HG02973 (cell line): ENCODE measurements at regions not wholly inside any gene's neighbourhood (a gene's known extent, or its start where the extent isn't known, plus 50 kb on each side); places are given as distances from the start of the nearest gene placed in this dataset.
"Not testable (repeated sequence)": the region's sequence is repeated elsewhere in the genome, so short reads cannot be mapped to it uniquely, and the experiment has no call there.

Experiments used
- ATAC-seq: cut with Tn5 transposase; IDR thresholded peaks from one replicate; pipeline ENCODE4 v1.9.1; 2021; ENCODE audit warnings: moderate library complexity; ENCODE audit not compliant: unreplicated experiment

DNA sequence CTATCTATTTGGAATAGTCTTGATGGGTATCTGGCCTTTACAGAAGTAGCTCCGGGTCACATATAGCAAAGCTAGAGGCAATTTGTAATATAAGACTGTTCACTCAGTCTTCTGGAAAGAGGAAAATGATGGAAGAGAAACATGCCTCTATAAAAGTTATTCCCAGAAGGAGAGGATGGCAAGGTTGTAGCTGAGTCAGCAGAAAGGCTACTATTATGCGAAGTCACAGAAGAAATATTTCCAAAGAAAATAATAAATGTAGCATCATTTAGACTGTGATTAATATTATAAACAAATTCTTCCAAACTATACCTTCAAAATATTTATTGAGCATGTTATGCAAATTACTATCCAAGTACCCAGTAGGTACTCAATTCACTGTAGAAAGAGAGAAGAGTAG is 1027.7 kb upstream of the TMEFF2 start:
- no peak for ATAC-seq

DNA sequence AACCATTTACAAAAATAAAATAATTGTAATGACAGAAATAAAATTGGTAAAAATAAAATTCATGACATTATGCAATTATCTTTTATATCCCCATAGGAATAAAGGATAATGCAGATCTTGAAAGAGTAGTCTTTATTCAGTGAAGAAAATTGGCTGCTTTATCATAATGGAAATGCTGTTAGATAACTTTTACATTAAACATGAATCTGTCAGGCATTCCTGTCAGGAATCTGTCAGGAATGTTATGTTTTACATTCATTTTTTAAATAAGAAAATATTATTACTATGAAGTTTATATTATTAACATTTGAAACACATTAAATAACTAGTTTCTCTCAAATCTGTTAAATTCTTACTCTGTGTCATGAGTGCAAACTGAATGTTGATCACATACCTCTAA is 1024.7 kb upstream of the TMEFF2 start:
- no peak for ATAC-seq

DNA sequence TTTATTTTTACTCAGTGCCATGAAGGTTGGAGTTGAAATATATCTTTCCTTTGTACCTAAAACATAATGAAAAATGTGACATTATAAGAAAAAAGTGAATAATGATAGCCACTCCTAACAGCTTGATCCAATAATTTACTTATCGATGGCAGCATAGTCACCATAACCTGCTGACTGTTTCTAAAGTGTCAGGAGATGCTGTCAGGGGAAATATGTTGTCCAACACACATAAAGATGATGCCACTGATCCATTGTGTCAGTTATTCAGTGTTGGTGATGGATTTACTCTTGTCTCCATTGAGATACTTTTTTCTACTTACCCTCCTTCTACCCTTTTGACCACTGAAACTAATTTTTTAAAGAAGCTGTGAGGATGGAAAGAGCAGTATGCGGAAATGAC is 1006.9 kb upstream of the TMEFF2 start:
- ATAC-seq, result no peak

DNA sequence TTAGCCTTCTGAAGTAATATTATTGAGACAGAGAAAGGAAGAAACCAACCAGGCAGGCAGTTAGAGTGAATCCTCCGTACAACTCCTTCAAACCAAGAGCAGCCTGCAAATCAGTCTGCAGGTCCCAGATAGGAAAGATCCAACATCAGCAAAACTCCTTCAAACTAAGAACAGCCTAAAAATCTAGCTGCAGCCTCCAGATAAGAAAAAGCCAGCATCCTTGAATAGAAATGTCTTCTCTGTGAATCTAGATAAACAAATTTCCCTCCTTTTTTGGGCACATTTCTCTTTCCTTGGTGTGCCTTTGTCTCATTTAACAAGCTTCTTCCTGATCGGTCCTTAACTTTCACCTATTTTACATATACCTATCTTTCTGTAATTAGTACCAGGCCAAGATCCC is 1004.6 kb upstream of the TMEFF2 start:
- no peak for ATAC-seq

DNA sequence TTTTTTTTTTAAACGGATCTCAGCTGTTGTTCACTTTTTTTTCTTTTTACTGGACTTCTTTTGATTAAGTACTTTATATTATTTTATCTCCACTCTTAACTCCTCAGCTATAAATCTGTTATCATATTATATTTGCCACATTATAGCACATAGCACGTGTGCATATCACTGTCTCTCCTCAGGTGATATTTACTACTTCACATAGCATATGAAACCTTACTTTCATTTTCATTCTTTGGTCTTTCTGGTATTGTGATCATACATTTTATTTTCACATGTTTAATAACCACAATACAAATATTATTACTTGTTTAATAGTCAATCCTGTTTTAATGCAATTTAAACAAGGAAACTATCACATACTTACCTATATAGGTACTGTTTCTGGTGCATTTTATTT is 993.1 kb upstream of the TMEFF2 start:
- peak; percentile 47 for ATAC-seq

DNA sequence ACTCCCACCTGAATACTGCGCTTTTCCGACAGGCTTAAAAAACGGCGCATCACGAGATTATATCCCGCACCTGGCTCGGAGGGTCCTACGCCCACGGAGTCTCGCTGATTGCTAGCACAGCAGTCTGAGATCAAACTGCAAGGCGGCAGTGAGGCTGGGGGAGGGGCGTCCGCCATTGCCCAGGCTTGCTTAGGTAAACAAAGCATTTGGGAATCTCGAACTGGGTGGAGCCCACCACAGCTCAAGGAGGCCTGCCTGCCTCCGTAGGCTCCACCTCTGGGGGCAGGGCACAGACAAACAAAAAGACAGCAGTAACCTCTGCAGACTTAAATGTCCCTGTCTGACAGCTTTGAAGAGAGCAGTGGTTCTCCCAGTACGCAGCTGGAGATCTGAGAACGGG is 976.2 kb upstream of the TMEFF2 start:
- ATAC-seq, result not testable (repeated sequence)

DNA sequence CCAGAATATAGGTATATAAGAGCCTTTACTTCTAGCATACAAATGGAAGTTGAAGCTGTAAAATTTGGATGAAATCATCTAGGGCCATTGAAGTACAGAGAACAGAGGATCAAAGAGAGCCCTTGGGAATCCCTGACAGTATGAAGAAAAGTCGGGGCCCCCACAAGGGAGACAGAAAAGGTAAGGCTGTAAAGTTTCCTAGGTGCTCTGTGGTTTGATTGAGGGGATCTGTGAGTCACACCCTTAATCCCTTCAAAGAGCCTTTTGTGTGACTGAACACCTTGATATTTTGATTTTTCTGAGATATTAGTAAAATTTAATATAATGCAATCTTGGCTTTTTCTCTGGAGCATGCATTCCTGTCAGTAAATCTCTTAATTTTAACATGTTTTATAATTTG is 961.7 kb upstream of the TMEFF2 start:
- no peak for ATAC-seq

DNA sequence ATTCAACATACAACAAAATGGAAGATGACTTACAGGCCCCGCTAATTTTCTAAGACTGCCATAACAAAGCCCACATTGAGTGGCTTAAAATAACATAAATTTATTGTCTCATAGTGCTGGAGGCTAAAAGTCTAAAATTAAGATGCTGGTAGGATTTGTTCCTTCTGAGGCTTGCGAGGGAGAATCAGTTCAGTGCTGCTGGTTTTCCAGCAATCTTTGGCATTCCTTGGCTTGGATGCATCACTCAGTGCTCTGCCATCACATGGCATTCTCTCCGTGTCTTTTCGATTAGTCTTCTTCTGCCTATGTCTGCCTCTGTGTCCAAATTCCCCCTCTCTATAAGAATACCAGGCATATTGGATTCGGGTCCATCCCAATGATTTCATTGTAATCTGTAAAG is 959.3 kb upstream of the TMEFF2 start:
- ATAC-seq, result no peak

DNA sequence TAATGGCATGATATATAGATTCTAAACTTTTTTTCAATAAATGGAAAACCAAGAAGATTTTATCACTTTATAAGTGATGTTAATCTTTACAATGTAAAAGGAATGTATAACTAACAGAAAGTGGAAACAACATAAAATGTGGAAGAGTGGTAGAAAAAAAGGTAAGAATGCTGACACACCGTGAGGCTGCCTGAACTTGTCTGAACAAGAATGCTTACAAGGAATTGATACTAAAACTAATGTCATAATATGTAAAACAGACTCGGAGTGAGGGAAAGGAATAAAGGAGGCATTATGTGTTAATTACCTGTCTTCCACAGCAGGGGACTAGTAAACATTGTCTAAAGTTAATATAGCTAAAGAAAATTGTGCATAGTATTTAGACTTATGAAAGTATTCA is 958.8 kb upstream of the TMEFF2 start:
- no peak for ATAC-seq

DNA sequence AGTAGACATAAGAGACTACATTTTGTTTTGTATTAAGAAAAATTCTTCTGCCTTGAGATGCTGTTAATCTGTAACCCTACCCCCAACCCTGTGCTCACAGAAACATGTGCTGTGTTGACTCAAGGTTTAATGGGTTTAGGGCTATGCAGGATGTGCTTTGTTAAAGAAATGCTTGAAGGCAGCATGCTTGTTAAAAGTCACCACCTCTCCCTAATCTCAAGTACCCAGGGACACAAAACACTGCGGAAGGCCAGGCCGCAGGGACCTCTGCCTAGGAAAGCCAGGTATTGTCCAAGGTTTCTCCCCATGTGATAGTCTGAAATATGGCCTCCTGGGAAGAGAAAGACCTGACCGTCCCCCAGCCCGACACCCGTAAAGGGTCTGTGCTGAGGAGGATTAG is 947.7 kb upstream of the TMEFF2 start:
- ATAC-seq, result not testable (repeated sequence)

DNA sequence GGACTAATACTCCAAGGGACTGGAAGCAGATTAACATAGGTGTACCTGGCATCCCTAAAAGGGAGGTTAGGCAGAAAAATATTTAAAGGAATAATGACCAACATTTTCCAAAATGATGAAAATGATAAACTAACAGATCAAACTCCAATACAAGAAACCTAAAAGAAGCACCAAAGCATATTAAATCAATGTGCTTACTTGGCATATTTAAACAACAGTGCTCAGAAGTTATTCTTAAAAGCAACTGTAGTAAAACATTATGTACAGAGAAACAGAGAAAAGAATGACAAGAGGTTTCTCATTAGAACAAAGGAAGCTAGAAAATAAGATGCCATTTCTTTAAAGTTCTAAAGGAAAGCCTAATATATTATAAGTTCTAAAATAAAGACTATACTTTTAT is 947.3 kb upstream of the TMEFF2 start:
- no peak for ATAC-seq

DNA sequence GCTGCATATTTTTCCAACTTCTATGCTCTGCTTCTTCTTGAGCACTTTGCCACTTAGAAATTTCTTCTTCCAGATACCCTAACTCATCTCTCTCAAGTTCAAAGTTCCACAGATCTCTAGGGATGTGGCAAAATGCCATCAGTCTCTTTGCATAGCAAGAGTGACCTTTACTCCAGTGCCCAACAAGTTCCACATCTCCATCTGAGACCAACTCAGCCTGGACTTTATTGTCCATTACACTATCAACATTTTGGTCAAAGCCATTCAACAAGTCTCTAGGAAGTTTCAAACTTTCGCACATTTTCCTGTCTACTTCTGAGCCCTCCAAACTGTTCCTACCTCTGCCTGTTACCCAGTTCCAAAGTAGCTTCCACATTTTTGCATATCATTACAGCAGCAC is 946.2 kb upstream of the TMEFF2 start:
- ATAC-seq, result not testable (repeated sequence)

DNA sequence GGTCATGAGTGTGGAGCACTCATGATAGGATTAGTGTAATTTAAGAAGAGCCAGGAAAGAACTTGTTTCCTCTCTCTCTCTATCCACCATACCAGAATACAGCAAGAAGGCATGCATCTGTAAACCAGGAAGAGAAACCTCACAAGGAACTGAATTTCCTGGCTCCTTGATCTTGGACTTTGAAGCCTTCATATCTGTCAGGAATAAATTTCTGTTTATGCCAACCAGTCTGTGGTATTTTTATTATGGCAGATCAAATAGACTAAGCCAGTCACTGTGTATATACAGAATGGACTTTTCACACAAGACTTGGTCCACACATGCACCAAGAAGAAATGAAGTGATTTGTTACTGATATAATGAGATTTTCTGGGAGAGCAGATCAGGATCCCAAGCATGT is 930.1 kb upstream of the TMEFF2 start:
- ATAC-seq, result no peak

DNA sequence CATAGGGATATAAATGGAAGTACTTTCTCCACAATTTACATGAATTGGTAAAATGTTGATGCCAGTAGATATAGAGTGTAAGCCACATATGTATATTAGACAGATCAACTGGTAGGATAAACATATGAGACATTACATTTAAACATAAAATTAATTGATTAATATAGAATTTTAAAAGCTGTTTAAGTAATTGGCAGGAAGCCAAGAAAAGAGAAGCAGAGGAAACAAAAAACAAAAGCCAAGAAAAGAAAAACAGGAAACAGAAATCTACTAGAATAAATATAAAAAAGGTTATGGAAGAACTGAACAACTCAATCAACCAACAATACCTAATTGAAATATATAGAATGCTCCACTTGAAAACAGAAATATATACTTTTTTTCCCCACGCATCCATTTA is 920.1 kb upstream of the TMEFF2 start:
- ATAC-seq, result no peak

DNA sequence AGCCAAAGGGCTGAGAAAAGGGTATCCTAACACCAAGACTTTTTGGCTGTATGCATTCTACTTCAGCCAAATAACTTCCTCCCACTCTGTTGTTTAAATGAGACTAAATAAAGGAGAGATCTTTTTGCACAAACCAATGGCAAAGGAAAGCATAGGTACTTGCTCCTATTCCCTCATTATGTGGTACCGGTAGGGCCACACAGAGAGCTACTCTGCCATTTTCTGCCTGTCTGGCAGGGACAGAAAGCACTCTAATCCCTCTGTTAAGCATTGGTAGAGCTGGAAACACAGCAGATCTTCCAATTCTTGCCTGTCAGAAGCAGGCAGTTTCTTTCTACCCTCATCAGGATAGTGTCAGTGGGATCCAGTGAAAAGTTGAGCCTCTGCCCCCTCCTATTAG is 918.3 kb upstream of the TMEFF2 start:
- ATAC-seq, result no peak

DNA sequence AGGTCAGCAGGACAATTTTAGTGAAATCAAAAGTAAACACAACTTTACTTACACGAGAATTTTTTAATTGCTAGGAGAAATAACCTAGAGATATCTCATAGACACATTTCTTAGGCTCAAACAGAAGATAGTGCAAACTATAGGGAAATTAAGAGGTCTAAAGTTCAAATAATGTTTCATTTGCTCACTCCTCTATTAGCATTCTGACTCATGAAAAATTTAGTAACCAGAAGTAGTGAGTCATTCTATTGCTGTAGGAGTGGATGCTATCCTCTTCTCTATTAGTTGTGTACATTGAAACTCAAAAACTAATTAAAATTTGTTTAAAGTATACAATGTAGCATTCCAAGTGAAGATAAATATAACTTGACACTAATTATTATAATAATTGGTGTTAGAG is 908.3 kb upstream of the TMEFF2 start:
- ATAC-seq, result no peak

DNA sequence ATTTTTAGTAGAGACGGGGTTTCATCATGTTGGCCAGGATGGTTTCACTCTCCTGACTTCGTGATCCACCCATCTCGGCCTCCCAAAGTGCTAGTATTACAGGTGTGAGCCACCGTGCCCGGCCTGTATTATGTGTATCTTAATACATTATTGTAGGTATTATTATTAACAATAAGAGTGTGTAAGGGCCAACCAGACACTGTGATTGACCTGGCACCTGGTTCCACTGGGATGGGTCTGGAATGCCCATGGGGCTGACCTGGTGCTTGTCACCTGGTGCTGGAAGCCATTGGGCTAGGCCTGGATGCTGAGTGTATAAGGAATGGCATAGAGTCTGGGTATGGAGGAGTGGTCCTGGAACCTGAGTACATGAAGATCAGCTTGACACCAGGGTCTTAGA is 906.9 kb upstream of the TMEFF2 start:
- no peak for ATAC-seq

DNA sequence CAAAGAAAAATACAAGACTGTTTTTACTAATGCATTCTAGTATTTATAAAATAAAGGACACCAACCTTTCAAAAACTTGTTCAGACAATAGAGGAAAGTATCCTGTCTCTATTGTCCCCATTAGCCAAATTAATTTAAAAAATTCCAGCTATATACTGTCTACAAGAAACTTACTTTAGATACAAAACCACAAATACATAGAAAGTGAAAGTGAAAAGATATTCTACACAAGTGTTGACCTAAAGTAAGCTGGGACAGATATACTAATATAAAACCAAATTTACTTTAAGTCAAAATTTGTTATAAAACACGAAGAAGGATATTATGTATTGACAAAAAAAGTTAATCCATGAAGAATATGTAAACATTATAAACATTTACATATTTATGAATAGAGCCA is 893.3 kb upstream of the TMEFF2 start:
- no peak for ATAC-seq

DNA sequence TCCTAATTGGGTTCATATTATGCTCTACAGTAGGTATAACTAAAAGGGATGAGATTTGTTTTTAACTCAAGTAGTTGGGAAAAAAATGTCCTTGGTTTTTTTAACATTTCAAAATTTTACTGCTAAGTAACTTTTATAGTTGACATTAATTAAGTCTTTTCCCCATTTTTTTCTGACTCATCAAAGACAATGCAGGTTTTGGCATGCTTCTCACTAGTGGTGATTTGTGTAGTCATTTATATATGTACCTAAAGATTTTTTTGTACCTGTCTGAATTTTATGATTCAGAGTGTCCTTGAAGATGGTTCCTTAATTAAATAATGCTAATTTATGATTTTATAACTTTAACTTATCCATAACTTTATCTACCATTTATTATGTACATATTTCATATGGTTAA is 882.3 kb upstream of the TMEFF2 start:
- no peak for ATAC-seq

DNA sequence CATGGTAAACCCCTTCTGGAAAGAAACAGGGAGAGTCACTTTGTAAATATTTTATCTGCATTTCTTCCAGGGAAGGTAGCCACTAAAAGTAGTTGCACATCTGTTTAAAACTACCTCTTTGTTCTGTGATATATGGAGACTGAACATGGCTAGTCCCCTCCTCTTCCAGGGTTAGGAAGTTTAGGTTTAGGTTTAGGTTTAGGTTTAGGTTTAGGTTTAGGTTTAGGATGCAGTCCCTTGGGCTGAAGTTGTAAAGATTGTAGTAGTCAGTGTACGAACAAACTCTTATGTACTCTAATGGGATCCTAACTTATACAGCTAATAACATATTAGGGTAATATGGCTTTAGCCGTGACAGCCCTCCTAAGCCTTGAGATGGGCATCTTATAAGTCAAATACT is 880.2 kb upstream of the TMEFF2 start:
- ATAC-seq, result no peak

DNA sequence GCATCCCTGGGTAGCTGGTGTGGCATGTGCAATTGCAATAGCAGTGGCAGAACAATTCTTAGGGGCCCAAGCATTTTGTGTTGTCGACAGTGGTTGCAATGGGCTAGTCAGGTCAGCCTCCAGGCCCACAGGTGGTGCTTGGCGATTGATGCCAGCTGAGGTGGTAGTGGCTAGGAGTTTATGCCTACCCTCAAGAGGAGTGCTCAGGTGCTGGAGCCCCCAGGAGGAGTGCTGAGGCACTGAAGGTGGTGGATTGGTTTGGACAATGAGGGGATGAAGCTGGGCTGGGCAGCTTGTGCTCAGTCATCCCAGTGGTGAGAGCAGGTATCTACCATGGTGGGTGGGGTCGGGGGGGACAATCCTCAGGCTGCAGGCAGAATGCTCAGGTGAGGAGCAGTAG is 877.9 kb upstream of the TMEFF2 start:
- no peak for ATAC-seq

DNA sequence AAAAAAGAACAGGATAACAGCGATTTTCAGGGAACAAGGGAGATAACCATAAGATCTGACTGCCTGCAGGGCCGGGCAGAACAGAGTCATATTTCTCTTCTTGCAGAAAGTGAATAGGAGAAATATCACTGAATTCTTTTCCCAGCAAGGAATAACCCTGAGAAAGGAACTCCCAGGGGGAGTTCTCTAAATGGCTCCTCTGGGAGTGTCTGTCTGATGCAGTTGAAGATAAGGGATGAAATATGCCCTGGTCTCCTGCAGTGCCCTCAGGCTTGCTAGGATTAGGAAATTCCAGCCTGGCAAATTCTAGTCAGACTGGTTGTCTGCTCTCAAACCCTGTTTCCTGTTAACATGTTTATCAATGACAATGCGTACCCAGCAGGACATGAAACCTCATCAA is 830.8 kb upstream of the TMEFF2 start:
- ATAC-seq, result not testable (repeated sequence)

DNA sequence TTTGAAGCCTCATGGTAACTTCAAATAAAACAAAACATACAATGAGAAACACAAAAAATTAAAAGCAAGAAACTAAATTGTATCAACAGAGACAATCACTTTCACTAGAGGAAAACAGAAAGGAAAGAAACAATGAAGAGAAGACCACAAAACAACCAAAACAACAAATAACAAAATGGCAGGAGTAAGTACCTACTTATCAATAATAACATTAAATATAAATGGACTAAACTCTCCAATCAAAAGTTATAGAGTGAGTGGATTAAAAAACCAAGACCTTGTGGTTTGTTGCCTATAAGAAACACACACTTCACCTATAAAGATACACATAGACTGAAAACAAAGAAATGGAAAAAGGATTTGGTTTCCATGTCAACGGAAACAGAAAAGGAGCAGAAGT is 830.1 kb upstream of the TMEFF2 start:
- no peak for ATAC-seq

DNA sequence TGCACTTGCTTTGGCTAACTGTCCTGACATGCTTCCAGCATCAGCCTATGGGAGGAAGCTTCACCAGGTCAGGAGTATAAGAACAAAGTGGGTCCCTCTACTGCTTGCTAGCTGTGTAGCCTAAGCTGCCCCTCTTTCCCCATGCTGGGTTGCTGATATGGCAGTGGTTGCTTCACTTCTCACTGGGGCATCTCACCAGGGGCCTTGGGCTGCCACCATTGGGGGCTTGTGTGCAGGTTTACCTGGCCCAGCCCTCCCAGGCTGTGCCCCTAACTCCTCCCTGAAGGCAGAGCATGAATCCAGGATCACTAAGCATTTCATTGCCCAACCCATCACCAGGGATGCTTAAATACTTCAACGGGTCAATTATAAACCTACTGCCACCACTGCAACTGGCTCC is 817.1 kb upstream of the TMEFF2 start:
- ATAC-seq, result no peak
